Activated T-helper 1 cell treated with Interleukin-2 at 50 U/mL for 16 hours (primary cell): ENCODE measurements at regions not wholly inside any gene's neighbourhood (a gene's known extent, or its start where the extent isn't known, plus 50 kb on each side); places are given as distances from the start of the nearest gene placed in this dataset.
"Not testable (repeated sequence)": the region's sequence is repeated elsewhere in the genome, so short reads cannot be mapped to it uniquely, and the experiment has no call there.

Experiments
- DNase-seq: peaks from one replicate; pipeline ENCODE4 v3.0.0-alpha.2; 2020; ENCODE audit warnings: low read depth

DNA sequence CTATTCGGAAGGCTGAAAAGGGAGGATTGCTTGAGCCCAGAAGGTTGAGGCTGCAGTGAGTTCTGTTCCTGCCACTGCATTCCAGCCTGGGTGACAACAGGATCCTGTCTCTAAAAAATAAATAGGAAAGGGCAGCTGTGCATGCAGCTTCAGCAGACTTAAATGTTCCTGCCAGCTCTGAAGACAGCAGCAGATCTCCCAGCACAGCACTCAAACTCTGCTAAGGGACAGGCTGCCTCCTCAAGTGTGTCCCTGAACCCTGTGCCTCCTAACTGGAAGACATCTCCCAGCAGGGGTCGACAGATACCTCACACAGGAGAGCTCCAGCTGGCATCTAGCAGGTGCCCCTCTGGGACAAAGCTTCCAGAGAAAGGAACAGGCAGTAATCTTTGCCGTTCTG, 117.9 kb downstream of the CXCL12 start:
- DNase-seq = no peak

DNA sequence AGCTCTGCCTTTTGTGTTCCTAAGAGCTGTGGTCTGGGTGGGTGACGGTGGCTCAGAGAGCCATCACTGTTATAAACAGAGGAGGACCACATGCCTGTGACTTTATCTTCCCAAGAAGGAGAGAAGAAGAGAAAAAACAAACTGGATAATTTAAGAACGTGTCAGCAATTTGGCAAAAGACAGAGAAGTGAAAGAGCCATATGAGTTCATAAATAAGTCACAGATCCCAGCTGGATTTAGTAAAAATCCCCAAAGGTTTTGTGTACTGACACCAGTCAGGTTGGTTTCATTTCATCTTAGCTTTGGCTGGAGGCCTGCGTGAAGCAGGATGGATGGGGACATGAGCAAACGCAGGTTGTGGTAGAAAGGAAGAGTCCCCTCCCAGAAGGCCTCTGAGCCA, 120.7 kb downstream of the CXCL12 start:
- no peak for DNase-seq

DNA sequence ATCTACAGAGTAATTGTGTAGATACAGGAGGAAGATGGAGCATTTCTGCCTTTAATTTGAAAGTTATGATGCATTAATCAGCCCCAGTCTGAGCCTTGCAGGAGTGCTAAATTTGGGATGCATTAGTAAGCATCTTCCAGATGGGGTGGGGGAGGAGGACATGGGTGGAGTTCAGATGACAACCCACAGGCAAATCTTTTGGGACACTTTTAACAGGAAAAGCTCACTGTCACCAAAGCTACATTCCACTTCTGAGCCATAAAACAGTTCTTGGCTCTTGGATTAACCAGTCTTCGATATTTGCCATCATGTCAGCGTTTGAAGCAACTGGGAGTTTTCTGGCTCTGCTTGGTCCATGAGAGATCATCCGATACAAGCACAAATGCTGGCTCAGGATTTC, 121.1 kb downstream of the CXCL12 start:
- no peak for DNase-seq

DNA sequence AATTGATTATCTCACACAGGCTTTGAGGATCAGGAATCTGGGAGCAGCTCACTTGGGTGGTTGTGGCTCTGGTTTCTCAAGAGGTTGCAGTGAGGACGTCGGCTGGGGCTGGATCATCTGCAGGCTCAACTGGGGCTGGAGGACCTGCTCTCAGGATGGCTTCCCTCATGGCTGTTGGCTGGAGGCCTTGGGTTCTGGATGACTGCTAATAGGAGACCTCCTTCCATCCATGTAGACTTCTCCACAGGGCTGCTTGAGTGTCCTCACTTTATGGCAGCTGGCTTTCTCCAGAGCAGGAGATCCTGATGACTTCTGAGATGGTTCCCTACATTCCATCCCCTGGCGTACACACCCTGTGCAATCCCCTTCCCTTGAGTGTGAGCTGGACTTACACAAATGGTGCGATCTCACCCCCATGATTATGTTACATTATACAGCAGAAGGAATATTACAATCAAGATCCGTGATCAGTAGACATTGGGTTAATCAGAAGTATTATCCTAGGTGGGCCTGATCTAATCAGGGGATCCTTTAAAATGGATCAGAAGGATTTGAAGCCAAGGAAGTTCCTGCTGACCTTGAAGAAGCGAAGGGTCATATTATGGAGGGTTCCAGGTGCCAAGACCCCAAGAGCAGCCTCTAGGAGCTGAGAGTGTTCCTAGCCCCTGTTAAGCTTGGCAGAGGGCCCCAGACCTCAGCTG, 122.2 kb downstream of the CXCL12 start:
- DNase-seq = no peak

DNA sequence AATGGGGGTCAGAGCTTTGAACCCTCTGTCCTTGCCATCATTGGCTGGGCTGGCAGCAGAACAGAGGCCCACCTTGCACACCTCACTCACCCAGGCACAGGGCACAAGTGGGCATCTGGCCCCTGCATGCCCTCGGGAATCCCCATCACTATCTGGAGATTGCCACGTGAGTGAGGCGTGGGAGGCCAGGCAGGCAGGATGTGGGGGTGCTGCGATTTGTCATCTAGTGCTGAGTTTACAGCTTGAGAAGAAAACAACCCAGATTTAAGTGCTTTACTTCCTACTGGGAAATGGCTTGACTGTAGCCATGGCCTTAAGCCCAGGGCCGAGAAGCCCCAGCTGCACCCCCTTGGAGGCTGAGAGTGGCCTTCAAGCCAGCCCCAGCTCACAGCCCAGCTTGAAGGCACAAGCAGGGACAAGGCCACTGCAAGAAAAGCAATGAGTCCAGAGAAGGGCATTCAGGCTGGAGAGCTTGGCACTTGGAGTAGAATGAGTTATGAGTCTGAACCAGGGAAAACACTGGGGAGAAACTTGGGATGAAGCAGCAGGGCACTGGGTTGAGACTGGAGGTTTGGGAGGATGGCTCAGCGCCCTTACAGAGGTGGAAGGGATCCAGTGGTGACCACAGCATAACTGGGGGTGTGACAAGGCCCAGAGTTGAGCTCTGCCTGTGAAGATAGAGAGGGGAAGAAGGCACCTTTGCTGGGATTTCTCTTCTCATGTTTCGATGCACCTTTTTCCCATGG, 123.0 kb downstream of the CXCL12 start:
- no peak for DNase-seq

DNA sequence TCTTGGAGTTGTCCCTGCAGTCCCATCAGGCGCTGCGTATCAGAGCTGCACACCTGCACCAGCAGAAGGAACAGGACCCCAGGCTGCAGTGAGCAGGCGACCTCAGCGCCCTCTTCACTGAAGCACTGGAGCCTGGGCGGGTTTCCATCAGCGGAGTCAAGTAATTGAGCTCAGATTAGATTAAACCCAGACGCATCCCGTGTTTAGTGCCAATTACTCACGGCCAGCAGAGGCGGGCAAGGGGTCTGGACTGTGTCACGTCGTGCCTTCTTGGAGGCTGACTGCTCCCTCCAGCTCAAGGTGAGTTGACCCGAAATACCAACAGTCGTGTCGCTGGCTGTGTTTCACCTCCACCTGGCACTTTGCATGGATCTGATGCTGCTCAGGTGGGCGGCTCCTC, 123.6 kb downstream of the CXCL12 start:
- DNase-seq = no peak

DNA sequence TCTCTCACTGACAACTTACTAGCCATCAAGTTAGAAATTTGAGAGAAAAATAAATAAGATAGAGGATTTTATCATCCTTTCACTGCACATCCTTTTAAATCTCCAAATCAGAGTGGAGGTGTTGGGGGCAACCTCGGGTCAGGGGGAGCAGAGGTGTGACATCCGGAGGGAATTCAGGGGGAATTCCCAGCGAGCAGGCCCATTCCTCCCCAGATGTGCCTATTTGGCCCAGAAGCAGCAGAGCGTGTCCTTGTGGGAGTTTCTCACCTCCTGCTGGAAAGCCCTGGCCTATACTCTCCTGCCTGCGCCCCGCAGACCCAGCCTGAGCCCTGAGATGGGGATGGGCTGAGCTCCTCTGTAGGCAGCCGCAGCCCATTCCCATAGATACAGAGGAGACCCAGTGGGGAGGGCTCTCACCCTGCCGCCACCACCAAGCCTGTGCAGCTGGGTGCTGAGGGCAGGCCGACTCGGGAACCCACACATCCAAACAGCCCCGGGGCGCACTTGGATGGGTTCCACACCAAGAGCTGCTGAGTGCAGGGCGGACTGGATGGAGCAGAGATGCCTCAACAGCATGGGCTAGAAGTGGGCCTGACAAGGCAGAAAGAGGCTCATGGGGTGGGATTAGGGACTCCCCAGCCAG, 124.5 kb downstream of the CXCL12 start:
- no peak for DNase-seq

DNA sequence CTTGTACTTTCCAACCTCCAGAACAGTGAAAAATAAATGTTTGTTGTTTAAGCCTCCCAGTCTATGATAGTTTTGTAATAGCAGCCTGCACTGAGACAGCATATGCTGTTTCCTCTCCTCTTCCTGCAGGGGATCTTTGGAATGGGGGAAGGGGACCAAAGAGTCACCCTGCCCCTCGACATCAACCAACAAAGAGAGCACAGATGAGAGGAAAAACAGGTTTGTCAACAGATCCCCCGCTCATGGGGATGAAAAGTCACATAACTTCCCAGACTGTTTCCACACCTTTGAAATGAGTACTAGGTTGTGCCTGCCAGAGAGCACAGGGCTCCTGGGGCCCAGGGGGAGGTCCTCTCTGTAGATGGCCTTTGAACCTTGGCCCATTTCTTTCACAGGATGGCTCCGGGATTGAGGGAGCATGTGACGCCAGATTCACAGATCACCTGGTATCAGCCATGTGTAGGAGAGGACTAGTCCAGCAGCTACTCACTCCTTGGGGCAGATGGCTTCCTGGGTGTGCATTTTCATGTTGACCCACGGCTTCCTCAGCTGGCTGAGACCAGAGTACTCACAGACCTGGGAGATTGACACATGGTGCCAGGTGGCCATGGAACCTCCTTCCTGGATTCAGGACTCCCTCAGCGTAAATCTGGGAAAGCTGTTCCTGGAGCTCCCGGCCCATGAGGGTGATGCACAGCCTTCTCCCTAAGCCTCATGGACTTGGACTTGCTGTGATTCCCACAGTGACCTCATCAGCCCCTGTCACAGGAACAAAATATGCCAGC, 125.6 kb downstream of the CXCL12 start:
- no peak for DNase-seq

DNA sequence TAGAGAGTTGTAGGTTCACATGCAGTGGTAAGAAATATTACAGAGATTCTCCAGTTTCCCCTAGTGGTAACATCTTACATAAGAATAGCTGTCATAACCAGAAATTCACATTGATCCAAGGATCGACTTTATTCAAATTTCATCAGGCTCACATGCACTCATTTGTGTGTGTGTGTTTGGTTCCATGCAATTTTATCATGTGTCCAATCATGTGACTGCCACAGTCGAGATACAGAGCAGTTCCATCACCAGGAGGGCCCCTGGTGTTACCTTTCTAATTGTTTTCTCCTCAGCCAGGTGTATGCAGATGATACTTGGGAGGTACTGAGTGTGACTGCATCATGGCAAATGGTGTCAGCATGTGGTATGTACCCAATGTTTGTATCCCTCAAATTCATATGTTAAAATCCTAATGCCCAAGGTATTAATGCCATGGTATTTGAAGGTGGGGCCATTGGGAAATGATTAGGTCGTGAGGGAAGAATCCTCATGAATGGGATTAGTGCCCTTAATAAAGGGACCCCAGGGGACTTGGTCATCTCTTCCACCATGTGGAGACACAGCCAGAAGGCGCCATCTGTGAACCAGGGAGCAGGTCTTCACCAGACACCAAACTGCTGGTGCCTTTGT, 126.3 kb downstream of the CXCL12 start:
- no peak for DNase-seq

DNA sequence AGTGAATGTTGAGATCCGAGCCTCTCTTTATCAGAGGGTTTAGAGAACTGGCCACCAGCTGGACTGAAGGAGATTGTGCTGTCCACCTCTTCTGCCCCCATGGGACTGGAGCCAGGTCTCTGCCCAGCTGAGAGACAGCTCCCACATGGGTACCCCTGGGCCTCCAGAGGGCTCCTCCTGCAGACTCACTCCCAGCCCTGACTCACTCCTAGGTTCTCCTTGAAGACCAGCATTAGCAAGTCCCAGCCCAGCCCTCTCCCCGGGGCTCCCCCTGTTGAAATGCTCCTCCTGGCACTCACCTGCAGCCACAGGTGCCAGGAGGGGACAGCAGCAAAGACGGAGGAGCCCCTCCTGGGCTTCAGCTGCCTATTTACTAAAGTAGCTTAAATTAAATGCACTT, 126.9 kb downstream of the CXCL12 start:
- no peak for DNase-seq

DNA sequence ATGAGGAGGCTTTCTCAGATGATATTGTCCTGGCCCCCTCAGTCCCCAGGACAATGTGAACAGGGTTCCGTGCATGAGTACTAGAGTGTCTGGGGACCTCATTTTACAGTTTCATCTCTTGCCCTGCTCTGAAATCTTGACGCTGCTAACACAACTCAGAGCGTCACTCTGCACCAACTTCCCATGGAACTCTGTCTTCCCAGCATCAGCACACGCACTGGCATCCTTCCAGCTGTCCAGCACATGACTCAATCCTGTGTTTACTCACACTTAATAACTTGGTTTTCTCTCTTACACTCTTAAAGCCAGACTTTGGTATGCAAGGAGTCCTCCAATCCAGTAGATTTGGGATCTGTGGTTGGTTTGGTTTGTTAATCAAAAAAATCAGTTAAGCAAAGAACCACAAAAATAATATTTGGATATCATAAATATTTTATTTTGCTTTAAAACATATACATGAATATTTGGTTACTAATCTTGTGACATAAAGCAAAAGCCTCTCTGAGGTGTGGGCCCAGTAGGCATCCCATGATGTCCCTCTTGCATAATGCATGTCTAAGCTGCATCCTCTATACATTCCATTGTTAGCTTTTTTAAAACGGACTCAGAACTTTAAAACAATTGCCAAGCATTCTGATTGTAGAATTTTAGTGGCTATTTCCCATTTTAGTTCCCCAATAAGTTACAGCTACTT, 131.0 kb downstream of the CXCL12 start:
- DNase-seq = no peak

DNA sequence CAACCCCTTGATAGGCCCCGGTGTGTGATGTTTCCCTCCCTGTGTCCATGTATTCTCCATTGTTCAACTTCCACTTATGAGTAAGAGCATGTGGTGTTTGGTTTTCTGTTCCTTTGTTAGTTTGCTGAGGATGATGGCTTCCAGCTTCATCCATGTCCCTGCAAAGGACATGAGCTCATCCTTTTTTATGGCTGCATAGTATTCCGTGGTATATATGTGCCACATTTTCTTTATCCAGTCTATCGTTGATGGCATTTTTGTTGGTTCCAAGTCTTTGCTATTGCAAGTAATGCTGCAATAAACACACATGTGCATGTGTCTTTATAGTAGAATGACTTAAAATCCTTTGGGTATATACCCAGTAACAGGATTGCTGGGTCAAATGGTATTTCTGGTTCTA, 132.3 kb downstream of the CXCL12 start:
- DNase-seq = not testable (repeated sequence)

DNA sequence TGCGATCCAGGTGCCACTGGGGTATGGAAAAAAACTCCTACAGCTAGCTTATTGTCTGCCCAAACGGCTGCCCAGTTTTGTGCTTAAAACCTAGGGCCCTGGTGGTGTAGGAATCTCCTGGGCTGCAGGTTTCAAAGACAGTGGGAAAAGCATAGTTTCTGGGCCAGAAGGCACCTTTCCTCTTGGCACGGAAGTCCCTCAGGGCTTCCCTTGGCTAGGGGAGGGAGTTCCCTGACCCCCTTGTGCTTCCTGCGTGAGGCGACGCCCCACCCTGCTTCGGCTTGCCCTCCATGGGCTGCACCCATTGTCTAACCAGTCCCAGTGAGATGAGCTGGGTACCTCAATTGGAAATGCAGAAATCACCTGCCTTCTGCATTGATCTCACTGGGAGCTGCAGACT, 135.0 kb downstream of the CXCL12 start:
- not testable (repeated sequence) for DNase-seq

DNA sequence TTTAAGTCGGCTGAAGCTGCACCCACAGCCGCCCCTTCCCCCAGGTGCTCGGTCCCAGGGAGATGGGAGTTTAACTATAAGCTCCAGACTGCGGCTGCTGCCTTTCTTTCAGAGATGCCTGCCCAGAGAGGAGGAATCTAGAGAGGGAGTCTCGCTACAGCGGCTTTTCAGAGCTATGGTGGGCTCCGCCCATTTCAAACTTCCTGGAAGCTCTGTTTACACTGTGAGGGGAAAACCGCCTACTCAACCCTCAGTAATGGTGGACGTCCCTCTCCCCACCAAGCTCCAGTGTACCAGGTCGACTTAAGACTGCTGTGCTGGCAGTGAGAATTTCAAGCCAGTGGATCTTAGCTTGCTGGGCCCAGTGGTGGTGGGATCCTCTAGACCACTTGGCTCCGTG, 135.4 kb downstream of the CXCL12 start:
- no peak for DNase-seq

DNA sequence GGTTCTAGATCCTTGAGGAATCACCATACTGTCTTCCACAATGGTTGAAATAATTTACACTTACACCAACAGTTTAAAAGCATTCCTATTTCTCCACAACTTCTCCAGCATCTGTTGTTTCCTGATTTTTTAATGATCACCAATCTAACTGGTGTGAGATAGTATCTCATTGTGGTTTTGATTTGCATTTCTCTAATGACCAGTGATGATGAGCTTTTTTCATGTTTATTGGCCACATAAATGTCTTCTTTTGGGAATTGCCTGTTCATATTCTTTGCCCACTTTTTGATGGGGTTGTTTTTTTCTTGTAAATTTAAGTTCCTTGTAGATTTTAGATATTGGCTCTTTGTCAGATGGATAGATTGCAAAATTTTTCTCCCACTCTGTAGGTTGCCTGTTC, 138.2 kb downstream of the CXCL12 start:
- not testable (repeated sequence) for DNase-seq

DNA sequence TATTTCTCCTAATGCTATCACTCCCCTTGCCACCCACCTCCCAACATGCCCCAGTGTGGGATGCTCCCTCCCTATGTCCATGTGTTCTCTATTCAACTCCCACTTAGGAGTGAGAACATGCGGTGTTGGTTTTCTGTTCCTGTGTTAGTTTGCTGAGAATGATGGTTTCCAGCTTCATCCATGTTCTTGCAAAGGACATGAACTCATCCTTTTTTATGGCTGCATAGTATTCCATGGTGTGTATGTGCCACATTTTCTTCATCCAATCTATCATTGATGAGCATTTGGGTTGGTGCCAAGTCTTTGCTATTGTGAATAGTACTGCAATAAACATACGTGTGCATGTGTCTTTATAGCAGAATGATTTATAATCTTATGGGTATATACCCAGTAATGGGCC, 138.6 kb downstream of the CXCL12 start:
- DNase-seq = not testable (repeated sequence)

DNA sequence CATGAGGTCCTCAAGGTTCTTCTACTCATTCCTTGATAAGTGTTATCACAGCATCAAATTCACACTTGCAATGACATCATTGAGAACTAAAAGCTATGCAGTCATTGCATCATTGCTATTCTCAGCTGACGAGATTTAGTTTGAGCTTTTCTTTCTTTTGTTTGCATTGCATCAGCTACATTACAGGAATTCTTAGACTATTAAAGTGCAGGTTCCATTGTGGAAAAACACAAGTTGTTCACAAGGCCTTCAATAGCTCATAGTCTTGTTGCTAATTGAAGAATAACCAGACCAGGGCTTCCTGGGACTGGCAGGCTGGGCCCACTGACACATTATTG, 139.3 kb downstream of the CXCL12 start:
- no peak for DNase-seq

DNA sequence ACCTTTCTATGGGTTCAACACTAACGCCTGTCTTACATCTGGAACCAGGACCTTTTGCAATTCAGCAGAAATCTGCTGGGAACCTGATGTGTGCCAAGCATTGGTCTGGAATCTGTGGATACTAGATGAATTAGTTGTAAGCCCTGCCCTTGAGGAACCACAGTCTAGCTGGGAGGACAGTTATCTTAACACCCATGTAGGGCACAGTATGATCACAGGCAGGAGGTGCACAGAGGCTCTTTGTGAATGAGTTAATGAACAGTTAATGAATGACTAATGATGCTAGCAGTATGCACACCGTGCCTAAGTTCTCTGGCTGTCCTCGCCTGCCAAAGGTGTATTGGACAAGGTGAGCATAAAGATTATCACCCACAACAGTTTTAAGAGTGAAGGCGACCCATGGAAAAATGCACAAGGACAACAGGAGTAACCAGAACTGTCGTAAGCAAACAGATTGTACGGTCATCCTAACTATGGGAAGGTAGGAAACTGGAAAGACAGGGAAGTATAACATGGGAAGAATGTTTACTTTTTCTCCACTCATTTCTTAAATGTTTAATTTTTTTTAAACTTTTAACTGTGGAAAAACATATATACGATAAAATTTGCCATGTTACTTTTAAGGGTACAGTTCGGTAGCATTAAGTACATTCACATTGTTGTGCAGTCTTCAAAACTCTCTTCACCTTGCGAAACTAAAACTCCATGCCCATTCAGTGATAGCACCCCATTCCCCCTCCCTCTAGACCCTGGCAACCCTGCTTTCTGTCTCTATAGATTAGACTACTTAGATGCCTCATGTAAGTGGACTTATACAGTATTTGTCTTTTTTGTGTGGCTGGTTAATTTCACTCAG, 139.9 kb downstream of the CXCL12 start:
- DNase-seq = no peak

DNA sequence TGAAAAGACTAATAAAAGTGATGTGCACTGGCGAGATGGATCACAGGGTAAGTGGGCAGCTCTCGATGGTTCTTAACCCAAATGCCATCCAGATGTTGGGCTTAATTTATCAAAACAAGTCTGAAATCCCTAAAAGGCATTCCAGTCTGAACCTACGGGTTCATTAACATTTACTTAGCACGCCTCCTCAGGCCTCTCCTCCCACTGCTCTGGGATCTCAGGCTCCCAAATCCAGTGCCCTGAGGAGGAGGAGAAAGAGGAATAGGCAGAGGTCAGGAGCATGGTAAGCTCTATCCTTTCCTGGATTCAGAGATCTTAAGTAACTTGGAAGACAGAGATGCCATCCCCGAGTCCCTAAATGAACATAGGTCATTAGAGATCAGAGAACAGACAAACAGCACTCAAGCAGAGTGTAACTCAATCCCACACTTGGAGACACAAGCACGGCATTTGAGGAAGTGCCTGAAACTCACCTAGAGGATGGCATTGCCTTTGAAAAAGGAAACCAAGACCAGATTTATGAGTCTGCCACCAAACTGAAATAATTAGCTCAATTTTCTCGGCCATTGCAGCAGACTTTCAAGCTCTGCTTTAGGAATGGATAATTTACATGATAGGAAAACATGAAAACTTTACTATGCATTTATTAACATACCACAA, 140.9 kb downstream of the CXCL12 start:
- no peak for DNase-seq

DNA sequence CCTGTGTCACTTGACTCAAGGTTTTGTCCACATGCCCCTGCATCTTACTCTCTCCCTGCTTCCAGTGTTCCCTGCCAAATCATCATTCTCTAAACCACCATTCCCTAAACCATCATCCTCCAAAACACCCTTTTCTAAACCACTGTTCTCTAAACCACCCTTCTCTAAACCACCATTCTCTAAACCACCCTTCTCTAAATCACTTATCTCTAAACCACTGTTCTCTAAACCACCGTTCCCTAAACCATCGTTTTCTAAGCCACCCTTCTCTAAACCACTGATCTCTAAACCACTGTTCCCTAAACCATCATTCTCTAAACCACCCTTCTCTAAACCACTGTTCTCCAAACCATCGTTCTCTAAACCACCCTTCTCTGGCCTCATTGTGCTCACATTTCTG, 142.1 kb downstream of the CXCL12 start:
- DNase-seq = no peak
